ENCODE measurements at regions not wholly inside any gene's neighbourhood (a gene's known extent, or its start where the extent isn't known, plus 50 kb on each side); places are given as distances from the start of the nearest gene placed in this dataset.

GRCh38 chr2:139123795-139124194 lies 343.6 kb upstream of the NXPH2 start:
- no peak for DNase-seq

- DNase-seq: no peak
These were observed 342.5 kb upstream of the NXPH2 start for GRCh38 chr2:139122711-139123158.

- DNase-seq: no peak
These were observed 319.5 kb upstream of the NXPH2 start for GRCh38 chr2:139099721-139100120.

- no peak for DNase-seq
These were observed 318.8 kb upstream of the NXPH2 start for GRCh38 chr2:139098961-139099360.

GRCh38 chr2:139083121-139083520 lies 302.9 kb upstream of the NXPH2 start:
- DNase-seq: no peak

GRCh38 chr2:139080244-139080643 lies 300.1 kb upstream of the NXPH2 start:
- DNase-seq: no peak

- no peak for DNase-seq
These were observed 299.1 kb upstream of the NXPH2 start for GRCh38 chr2:139079311-139079710.

GRCh38 chr2:139078376-139078775 lies 298.2 kb upstream of the NXPH2 start:
- no peak for DNase-seq

GRCh38 chr2:139077099-139077737 lies 297.0 kb upstream of the NXPH2 start:
- no peak for DNase-seq

GRCh38 chr2:139067874-139068273 lies 287.7 kb upstream of the NXPH2 start:
- no peak for DNase-seq

GRCh38 chr2:139067072-139067471 lies 286.9 kb upstream of the NXPH2 start:
- no peak for DNase-seq

GRCh38 chr2:139064159-139064558 lies 284.0 kb upstream of the NXPH2 start:
- no peak for DNase-seq

- DNase-seq: no peak
These were observed 279.4 kb upstream of the NXPH2 start for GRCh38 chr2:139059617-139060016.

GRCh38 chr2:139055202-139055601 lies 275.0 kb upstream of the NXPH2 start:
- no peak for DNase-seq

- no peak for DNase-seq
These were observed 267.8 kb upstream of the NXPH2 start for GRCh38 chr2:139048017-139048416.

GRCh38 chr2:139045524-139045923 lies 265.3 kb upstream of the NXPH2 start:
- no peak for DNase-seq

- DNase-seq: no peak
These were observed 253.9 kb upstream of the NXPH2 start for GRCh38 chr2:139034064-139034463.

- no peak for DNase-seq
These were observed 253.1 kb upstream of the NXPH2 start for GRCh38 chr2:139033300-139033699.

- no peak for DNase-seq
These were observed 251.5 kb upstream of the NXPH2 start for GRCh38 chr2:139031722-139032121.

GRCh38 chr2:139020287-139020686 lies 240.1 kb upstream of the NXPH2 start:
- no peak for DNase-seq

GRCh38 chr2:139018252-139018651 lies 238.1 kb upstream of the NXPH2 start:
- no peak for DNase-seq

- no peak for DNase-seq
These were observed 226.9 kb upstream of the NXPH2 start for GRCh38 chr2:139007130-139007529.

GRCh38 chr2:139000131-139000785 lies 220.1 kb upstream of the NXPH2 start:
- no peak for DNase-seq

- DNase-seq: no peak
These were observed 217.8 kb upstream of the NXPH2 start for GRCh38 chr2:138997856-138998517.
